Thymus (tissue), 11 donors: ENCODE measurements at regions not wholly inside any gene's neighbourhood (a gene's known extent, or its start where the extent isn't known, plus 50 kb on each side); places are given as distances from the start of the nearest gene placed in this dataset.

ENCODE experiments used
- DNase-seq, 9 donors: peaks; one replicate each; pipeline ENCODE4 v3.0.0-alpha.2; 2013; ENCODE audit warnings: low spot score in 9 of 9, low read depth in 6 of 9, missing footprints in 1 of 9
- H3K27ac ChIP-seq, 2 donors: one replicate each; pipeline ENCODE4 v1.5.1; 2013; ENCODE audit warnings: control low read depth in 1 of 2, low read depth in 1 of 2, low read length in 1 of 2, mild to moderate bottlenecking in 1 of 2, moderate library complexity in 1 of 2
- H3K27me3 ChIP-seq, 2 donors: one replicate each; pipeline ENCODE4 v1.5.1; 2013; ENCODE audit warnings: low read length in 1 of 2; ENCODE audit not compliant: control insufficient read depth in 2 of 2, insufficient read depth in 1 of 2
- H3K36me3 ChIP-seq, 2 donors: one replicate each; pipeline ENCODE4 v1.5.1; 2013; ENCODE audit warnings: low read length in 1 of 2, mild to moderate bottlenecking in 1 of 2, moderate library complexity in 1 of 2; ENCODE audit not compliant: control insufficient read depth in 2 of 2, insufficient read depth in 2 of 2
- H3K4me1 ChIP-seq, 2 donors: one replicate each; pipeline ENCODE4 v1.5.1; 2013; ENCODE audit warnings: low read length in 2 of 2; ENCODE audit not compliant: control insufficient read depth in 2 of 2, insufficient read depth in 2 of 2
- H3K4me3 ChIP-seq, 2 donors: one replicate each; pipeline ENCODE4 v1.5.1; 2013; ENCODE audit warnings: low read length in 2 of 2, control low read depth in 1 of 2, mild to moderate bottlenecking in 1 of 2
- H3K9me3 ChIP-seq, 2 donors: one replicate each; pipeline ENCODE4 v1.5.1; 2013; ENCODE audit warnings: low read length in 1 of 2, mild to moderate bottlenecking in 1 of 2; ENCODE audit not compliant: control insufficient read depth in 2 of 2, insufficient read depth in 1 of 2
- WGBS: extraction: QIAGEN DNeasy Blood & Tissue Kit; methylation state at CpG from one replicate; pipeline ENCODE4 v1.1.7; 2013; 5-methylcytosine and 5-hydroxymethylcytosine counted together
- donor health status: healthy.

- Histone ChIP-seq H3K27me3 (no peaks in the 10 kb centered on the region), H3K27ac (no peak overlapping the region), H3K4me1 (no peaks in the 10 kb centered on the region), H3K9me3 (no peaks in the 10 kb centered on the region), H3K36me3 (no peaks in the 10 kb centered on the region), H3K4me3 (no peak overlapping the region)
- WGBS = 67% methylated on average over 8 of the region's 8 CpGs
- DNase-seq = no peak
These were observed 673.6 kb downstream of the HS3ST4 start for GRCh38 chr16:26365161-26365940.

DNA sequence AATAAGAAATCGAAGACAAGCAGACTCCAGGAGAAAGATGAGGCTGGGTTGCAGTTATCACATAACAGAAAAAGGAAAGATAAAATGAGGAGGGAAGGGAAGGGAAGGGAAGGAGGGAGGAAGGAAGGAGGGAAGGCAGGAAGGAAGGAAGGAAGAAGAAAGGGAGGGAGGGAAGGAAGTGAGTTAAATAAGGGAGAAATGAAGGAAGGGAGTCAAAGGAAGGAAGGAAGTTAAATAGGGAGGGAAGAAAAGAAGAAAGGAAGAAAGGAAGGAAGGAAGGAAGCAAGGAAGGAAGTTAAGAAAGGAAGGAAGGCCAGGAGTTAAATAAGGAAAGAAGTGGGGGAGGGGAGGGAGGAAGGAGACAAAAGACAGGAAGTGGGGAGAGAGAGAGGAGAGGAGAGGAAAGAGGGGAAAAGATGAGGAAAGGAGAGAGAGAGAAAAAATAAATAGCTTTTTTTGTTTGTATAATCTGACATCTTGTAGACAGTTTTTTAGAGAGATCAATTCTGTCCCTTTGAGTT is 679.6 kb downstream of the HS3ST4 start:
- 95% methylated on average over 1 of the region's 1 CpG for WGBS
- Histone ChIP-seq H3K4me3 (no peak overlapping the region), H3K9me3 (no peaks in the 10 kb centered on the region), H3K36me3 (no peaks in the 10 kb centered on the region), H3K27ac (no peak overlapping the region), H3K27me3 (no peaks in the 10 kb centered on the region), H3K4me1 (no peaks in the 10 kb centered on the region)
- DNase-seq = no peak

GRCh38 chr16:26374279-26374925 is 682.6 kb downstream of the HS3ST4 start:
- 87% methylated on average over 4 of the region's 4 CpGs for WGBS
- Histone ChIP-seq H3K4me1 (no peaks in the 10 kb centered on the region), H3K36me3 (no peaks in the 10 kb centered on the region), H3K9me3 (no peaks in the 10 kb centered on the region), H3K27ac (no peak overlapping the region), H3K27me3 (no peaks in the 10 kb centered on the region), H3K4me3 (no peak overlapping the region)
- no peak for DNase-seq

DNA sequence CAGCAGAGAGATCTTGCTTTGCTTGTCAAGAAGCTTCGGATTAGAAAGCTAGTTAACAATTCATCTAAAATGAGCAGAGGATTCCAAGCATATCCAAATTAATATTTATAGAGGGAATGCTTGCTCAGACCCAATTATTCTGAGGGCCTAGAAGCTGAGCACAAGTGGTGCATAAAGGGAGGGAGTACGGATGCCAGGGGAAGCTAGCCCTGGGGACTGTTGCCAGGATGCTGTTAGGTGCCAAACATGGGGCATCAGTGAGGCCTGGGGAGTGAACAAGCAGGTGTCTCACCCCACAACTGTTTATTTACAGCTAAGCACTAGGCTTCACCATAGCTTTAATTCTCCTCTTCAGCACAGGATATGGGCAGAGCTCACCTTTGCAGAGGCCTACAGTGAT is 684.1 kb upstream of the C16orf82 start:
- Histone ChIP-seq H3K36me3 (no peaks in the 10 kb centered on the region), H3K4me3 (no peak overlapping the region), H3K9me3 (no peaks in the 10 kb centered on the region), H3K27me3 (no peaks in the 10 kb centered on the region), H3K27ac (no peak overlapping the region), H3K4me1 (no peaks in the 10 kb centered on the region)
- DNase-seq = no peak
- WGBS = 85% methylated on average over 2 of the region's 2 CpGs

DNA sequence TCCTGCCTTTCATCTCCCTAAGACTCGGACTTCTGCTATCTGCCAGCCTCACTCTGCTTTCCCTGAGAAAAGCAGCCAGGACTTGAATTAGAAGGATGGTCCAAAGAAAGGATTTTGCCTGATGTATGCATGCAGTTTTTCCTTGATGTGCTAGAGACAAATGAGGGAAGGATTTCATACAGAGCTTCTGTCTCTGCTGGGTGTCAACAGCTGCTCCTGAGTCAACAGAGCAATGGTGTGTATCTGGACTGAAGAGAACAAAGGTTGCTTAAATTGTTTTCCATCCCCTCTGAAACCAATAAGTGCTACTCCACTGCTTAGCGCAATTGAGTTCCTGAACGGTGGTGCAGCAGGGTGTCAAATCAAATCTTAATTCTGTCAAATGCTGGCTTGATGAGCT is 680.6 kb upstream of the C16orf82 start:
- Histone ChIP-seq H3K27me3 (no peaks in the 10 kb centered on the region), H3K9me3 (no peaks in the 10 kb centered on the region), H3K4me1 (no peaks in the 10 kb centered on the region), H3K4me3 (no peak overlapping the region), H3K27ac (no peak overlapping the region), H3K36me3 (no peaks in the 10 kb centered on the region)
- DNase-seq = no peak
- WGBS = 59% methylated on average over 3 of the region's 3 CpGs

DNA sequence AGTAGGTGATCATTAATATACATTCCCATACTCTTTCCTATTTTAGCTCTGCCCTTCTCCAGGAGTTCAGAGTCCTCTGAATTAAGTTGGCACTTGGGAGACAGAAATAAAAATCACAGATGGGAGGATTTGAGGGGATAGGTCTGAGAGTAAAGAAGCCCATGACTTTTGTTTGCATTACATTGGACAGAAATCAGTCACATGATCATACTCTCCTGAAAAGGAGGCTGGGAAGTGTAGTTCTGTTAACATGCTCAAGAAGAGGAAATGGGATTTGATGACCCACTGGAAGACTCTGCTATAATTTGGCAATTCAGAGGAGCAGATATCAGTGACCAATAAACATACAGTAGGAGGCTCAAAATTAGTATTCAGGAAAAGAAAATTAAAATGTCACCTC is 674.9 kb upstream of the C16orf82 start:
- H3K36me3 ChIP-seq = no peaks in the 10 kb centered on the region
- no peak for DNase-seq

DNA sequence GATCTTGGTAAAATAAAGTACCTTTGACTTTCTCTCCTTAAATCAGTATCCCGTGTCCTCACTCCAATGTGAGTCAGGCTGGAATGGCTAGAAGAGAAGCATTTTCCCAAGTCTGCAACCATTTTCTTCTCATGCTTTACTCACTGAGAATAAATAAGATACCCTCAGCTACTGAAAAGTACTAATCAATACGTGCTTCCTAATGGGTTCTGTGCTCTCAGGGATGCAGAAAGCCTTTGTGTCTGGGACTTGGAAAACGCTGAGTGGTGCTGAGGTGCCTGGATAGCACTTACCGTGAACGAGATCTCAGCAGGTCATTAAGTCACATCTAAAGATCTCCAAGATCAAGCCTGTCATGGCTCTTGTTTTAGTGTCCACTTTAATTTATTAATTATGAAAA is 672.3 kb upstream of the C16orf82 start:
- Histone ChIP-seq H3K4me1 (no peaks in the 10 kb centered on the region), H3K9me3 (no peaks in the 10 kb centered on the region), H3K4me3 (no peak overlapping the region), H3K27ac (no peak overlapping the region), H3K36me3 (no peaks in the 10 kb centered on the region), H3K27me3 (no peaks in the 10 kb centered on the region)
- 78% methylated on average over 5 of the region's 5 CpGs for WGBS
- no peak for DNase-seq

More for the DNA sequence above, 674.9 kb upstream of the C16orf82 start:
- no peaks in the 10 kb centered on the region for H3K9me3 ChIP-seq
- H3K4me1 ChIP-seq = no peaks in the 10 kb centered on the region
- no peak overlapping the region for H3K4me3 ChIP-seq
- no peaks in the 10 kb centered on the region for H3K27me3 ChIP-seq
- H3K27ac ChIP-seq = no peak overlapping the region

- H3K27ac ChIP-seq = no peak overlapping the region
- no peak overlapping the region for H3K4me3 ChIP-seq
- no peaks in the 10 kb centered on the region for H3K36me3 ChIP-seq
- no peaks in the 10 kb centered on the region for H3K9me3 ChIP-seq
- no peaks in the 10 kb centered on the region for H3K4me1 ChIP-seq
- no peaks in the 10 kb centered on the region for H3K27me3 ChIP-seq
- no peak for DNase-seq
- WGBS = 94% methylated on average over 13 of the region's 13 CpGs
These were observed 671.0 kb upstream of the C16orf82 start for GRCh38 chr16:26395700-26396099.

GRCh38 chr16:26396511-26397235 is 670.1 kb upstream of the C16orf82 start:
- Histone ChIP-seq H3K36me3 (no peaks in the 10 kb centered on the region), H3K27ac (no peak overlapping the region), H3K9me3 (no peaks in the 10 kb centered on the region), H3K27me3 (no peaks in the 10 kb centered on the region), H3K4me1 (no peaks in the 10 kb centered on the region), H3K4me3 (no peak overlapping the region)
- WGBS = 57% methylated on average over 3 of the region's 3 CpGs
- DNase-seq = no peak
